GM12878 (cell line): ENCODE measurements at regions not wholly inside any gene's neighbourhood (a gene's known extent, or its start where the extent isn't known, plus 50 kb on each side); places are given as distances from the start of the nearest gene placed in this dataset.

Source experiments
- ATAC-seq: fragments of 200-7000 bp; cut with Tn5 transposase; 3 replicates; pipeline ENCODE4 v1.9.1; 2020; ENCODE audit warnings: mild to moderate bottlenecking, moderate library complexity
- BruUV-seq: library from RNA; stranded (reverse); fragments of 400-500 nt; replicated peaks from 2 replicates; lab custom pipeline; 2021; lab: Mats Ljungman, UMichigan
- CTCF ChIA-PET: fragments of 300-600 bp; sonication (Branson Sonifier 250); formaldehyde crosslinking; extraction: SDS; loops from one replicate; lab custom pipeline; 2021; ENCODE audit warnings: inconsistent platforms; lab: Yijun Ruan, JAX
- POLR2A ChIA-PET: fragments of 350-600 bp; formaldehyde crosslinking; extraction: SDS; loops from one replicate; lab custom pipeline; 2021; ENCODE audit warnings: inconsistent platforms; lab: Charles Lee
- RAD21 ChIA-PET: fragments of 300-600 bp; sonication (Branson Sonifier 250); formaldehyde crosslinking; loops from one replicate; lab custom pipeline; 2023; ENCODE audit warnings: antibody characterized with exemption; ENCODE audit not compliant: unreplicated experiment; lab: Charles Lee
- SMC1A ChIA-PET: fragments of 300-600 bp; sonication (Branson Sonifier 250); formaldehyde crosslinking; loops from one replicate; lab custom pipeline; 2023; ENCODE audit not compliant: unreplicated experiment, uncharacterized antibody; lab: Charles Lee
- DNase-seq: peaks from one replicate; pipeline ENCODE4 v3.0.0-alpha.2; 2011; ENCODE audit warnings: low read depth, low spot score
- FAIRE-seq: peaks from 3 replicates; lab custom pipeline; 2011; peaks lifted over from hg19 to GRCh38; lab: Jason Lieb, UNC
- H2AFZ ChIP-seq: 2 replicates; pipeline ENCODE4 v1.6.0; 2011; ENCODE audit warnings: low read depth, low read length, control low read depth; ENCODE audit not compliant: control insufficient read depth
- H3K27ac ChIP-seq: 2 replicates; pipeline ENCODE4 v1.5.1; 2011; ENCODE audit warnings: control low read depth; ENCODE audit not compliant: control insufficient read depth, insufficient read depth
- H3K27me3 ChIP-seq, 2 experiments: replicated peaks in 1 of 2; 2 replicates each; pipeline versions ENCODE4 v1.6.0 to v1.6.1; 2011; ENCODE audit warnings: low read length in 1 of 2; ENCODE audit not compliant: control insufficient read depth in 2 of 2, insufficient read depth in 2 of 2
- H3K36me3 ChIP-seq, 2 experiments: 2 replicates each; pipeline ENCODE4 v1.5.1; 2011; ENCODE audit warnings: low read length in 1 of 2; ENCODE audit not compliant: control insufficient read depth in 2 of 2, insufficient read depth in 2 of 2
- H3K4me1 ChIP-seq: 2 replicates; pipeline ENCODE4 v1.6.1; 2011; ENCODE audit warnings: mild to moderate bottlenecking, low read length, moderate library complexity, mixed read lengths; ENCODE audit not compliant: control insufficient read depth, insufficient read depth
- H3K4me2 ChIP-seq: 2 replicates; pipeline ENCODE4 v1.6.0; 2011; ENCODE audit warnings: control low read depth; ENCODE audit not compliant: control insufficient read depth, insufficient read depth
- H3K4me3 ChIP-seq: fragments of 200-600 bp; sonication (generic); 2 replicates; pipeline ENCODE4 v1.5.1; 2016
- H3K79me2 ChIP-seq: 2 replicates; pipeline ENCODE4 v1.6.0; 2011; ENCODE audit warnings: low read length; ENCODE audit not compliant: control insufficient read depth, insufficient read depth
- H3K9ac ChIP-seq: 2 replicates; pipeline ENCODE4 v1.8.0; 2011; ENCODE audit warnings: low read length, control low read depth, mixed read lengths; ENCODE audit not compliant: control insufficient read depth, insufficient read depth
- H3K9me3 ChIP-seq: replicated peaks from 3 replicates; pipeline ENCODE4 v1.5.1; 2011; ENCODE audit warnings: mild to moderate bottlenecking, low read length; ENCODE audit not compliant: control insufficient read depth, insufficient read depth
- H4K20me1 ChIP-seq: 2 replicates; pipeline ENCODE4 v1.6.0; 2011; ENCODE audit not compliant: control insufficient read depth, insufficient read depth
- ATF3 ChIP-seq: IDR thresholded peaks from 2 replicates; pipeline ENCODE4 v1.6.1; 2011; ENCODE audit warnings: low read depth, mild to moderate bottlenecking, low read length, moderate library complexity, borderline replicate concordance; ENCODE audit errors: extremely low read depth
- BHLHE40 ChIP-seq, 2 experiments: fragments of 450-650 bp in 1 of 2; IDR thresholded peaks; 2 replicates each; pipeline ENCODE4 v1.6.1; 2011 to 2017; ENCODE audit warnings: low read depth in 2 of 2, borderline replicate concordance in 1 of 2, improper control_type of control experiment in 1 of 2, low read length in 1 of 2, mild to moderate bottlenecking in 1 of 2
- CBX3 ChIP-seq: fragments of 200-600 bp; sonication (generic); IDR thresholded peaks from 2 replicates; pipeline ENCODE4 v1.6.1; 2016; ENCODE audit warnings: low read depth, borderline replicate concordance
- CHD4 ChIP-seq: fragments of 200-600 bp; sonication (generic); IDR thresholded peaks from 2 replicates; pipeline ENCODE4 v1.6.1; 2016; ENCODE audit warnings: mild to moderate bottlenecking
- E4F1 ChIP-seq: fragments of 450-650 bp; IDR thresholded peaks from 2 replicates; pipeline ENCODE4 v1.6.1; 2018; ENCODE audit warnings: borderline replicate concordance, mild to moderate bottlenecking; ENCODE audit not compliant: partially characterized antibody
- EGR1 ChIP-seq, 2 experiments: IDR thresholded peaks; 1 replicate in 1 of 2; 2 replicates in 1 of 2; pipeline ENCODE4 v1.6.1; 2011 to 2012; ENCODE audit warnings: low read depth in 2 of 2, low read length in 2 of 2, borderline replicate concordance in 1 of 2, mild to moderate bottlenecking in 1 of 2, moderate library complexity in 1 of 2
- JUND ChIP-seq: IDR thresholded peaks from 2 replicates; pipeline ENCODE4 v1.6.1; 2012; ENCODE audit warnings: low read depth, mild to moderate bottlenecking, low read length, improper control_type of control experiment, moderate library complexity
- NFYB ChIP-seq: IDR thresholded peaks from 2 replicates; pipeline ENCODE4 v1.6.1; 2011; ENCODE audit warnings: low read depth, mild to moderate bottlenecking, low read length, improper control_type of control experiment, moderate library complexity; ENCODE audit not compliant: insufficient read depth
- POLR2A ChIP-seq: IDR thresholded peaks from 2 replicates; pipeline ENCODE4 v1.6.1; 2011; ENCODE audit warnings: low read depth, mild to moderate bottlenecking, low read length
- RAD51 ChIP-seq: fragments of 450-650 bp; IDR thresholded peaks from 2 replicates; pipeline ENCODE4 v1.6.1; 2016; ENCODE audit warnings: moderate library complexity, mild to moderate bottlenecking, inconsistent platforms
- SIX5 ChIP-seq: IDR thresholded peaks from 2 replicates; pipeline ENCODE4 v1.6.1; 2011; ENCODE audit warnings: mild to moderate bottlenecking, low read depth, low read length, moderate library complexity; ENCODE audit not compliant: severe bottlenecking
- STAT1 ChIP-seq: fragments of 450-650 bp; conservative IDR thresholded peaks from 2 replicates; pipeline ENCODE4 v1.6.1; 2014; ENCODE audit warnings: antibody characterized with exemption, mild to moderate bottlenecking
- TCF7 ChIP-seq: IDR thresholded peaks from 2 replicates; pipeline ENCODE4 v1.6.1; 2014; ENCODE audit warnings: antibody characterized with exemption, borderline replicate concordance
- ZNF274 ChIP-seq: IDR thresholded peaks from one replicate; pipeline ENCODE4 v1.8.0; 2011; ENCODE audit not compliant: insufficient read length, insufficient read depth
- WGBS: methylation state at CpG from one replicate; pipeline ENCODE4 v1.1.6; 2016; ENCODE audit warnings: low lambda C conversion rate; ENCODE audit not compliant: insufficient replicate concordance, insufficient coverage; ENCODE audit errors: missing lambda C conversion rate; 5-methylcytosine and 5-hydroxymethylcytosine counted together
- in situ Hi-C: fragments of 300-500 bp; cut with MboI; formaldehyde crosslinking; loops from 9 replicates; pipeline ENCODE4 v1.14.3; 2018; ENCODE audit warnings: mixed read lengths
- intact Hi-C: fragments of 100-400 bp; cut with micrococcal nuclease; formaldehyde crosslinking; loops from one replicate; pipeline ENCODE4 v1.14.2; 2022; ENCODE audit not compliant: unreplicated experiment
- TF ChIP-seq, protein P1 (sequence below): fragments of 450-650 bp; IDR thresholded peaks from 2 replicates; pipeline ENCODE4 v1.6.1; 2016; ENCODE audit warnings: mild to moderate bottlenecking
- TF ChIP-seq, protein P2 (sequence below): IDR thresholded peaks from 2 replicates; pipeline ENCODE4 v1.6.1; 2012; ENCODE audit warnings: low read depth, low read length, improper control_type of control experiment

- SMC1A ChIA-PET: no interaction called here
- TF ChIP-seq, protein P1, sequence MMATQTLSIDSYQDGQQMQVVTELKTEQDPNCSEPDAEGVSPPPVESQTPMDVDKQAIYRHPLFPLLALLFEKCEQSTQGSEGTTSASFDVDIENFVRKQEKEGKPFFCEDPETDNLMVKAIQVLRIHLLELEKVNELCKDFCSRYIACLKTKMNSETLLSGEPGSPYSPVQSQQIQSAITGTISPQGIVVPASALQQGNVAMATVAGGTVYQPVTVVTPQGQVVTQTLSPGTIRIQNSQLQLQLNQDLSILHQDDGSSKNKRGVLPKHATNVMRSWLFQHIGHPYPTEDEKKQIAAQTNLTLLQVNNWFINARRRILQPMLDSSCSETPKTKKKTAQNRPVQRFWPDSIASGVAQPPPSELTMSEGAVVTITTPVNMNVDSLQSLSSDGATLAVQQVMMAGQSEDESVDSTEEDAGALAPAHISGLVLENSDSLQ: no peak
- TF ChIP-seq JUND (no peak), SIX5 (no peak), CBX3 (no peak), POLR2A (no peak), TCF7 (no peak), ZNF274 (no peak), ATF3 (no peak), NFYB (no peak), CHD4 (no peak), STAT1 (no peak), E4F1 (no peak), EGR1 (IDR thresholded peaks at IDR 0.05; ENCODE audit: borderline replicate concordance in 1 of 2, low read depth in 2 of 2, low read length in 2 of 2) (no peak), BHLHE40 (IDR thresholded peaks at IDR 0.05; ENCODE audit: borderline replicate concordance in 1 of 2, low read depth in 2 of 2, low read length in 1 of 2) (no peak), RAD51 (no peak)
- TF ChIP-seq, protein P2, sequence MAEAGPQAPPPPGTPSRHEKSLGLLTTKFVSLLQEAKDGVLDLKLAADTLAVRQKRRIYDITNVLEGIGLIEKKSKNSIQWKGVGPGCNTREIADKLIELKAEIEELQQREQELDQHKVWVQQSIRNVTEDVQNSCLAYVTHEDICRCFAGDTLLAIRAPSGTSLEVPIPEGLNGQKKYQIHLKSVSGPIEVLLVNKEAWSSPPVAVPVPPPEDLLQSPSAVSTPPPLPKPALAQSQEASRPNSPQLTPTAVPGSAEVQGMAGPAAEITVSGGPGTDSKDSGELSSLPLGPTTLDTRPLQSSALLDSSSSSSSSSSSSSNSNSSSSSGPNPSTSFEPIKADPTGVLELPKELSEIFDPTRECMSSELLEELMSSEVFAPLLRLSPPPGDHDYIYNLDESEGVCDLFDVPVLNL: no peak
- H3K4me2 ChIP-seq: no peak overlapping the region
- WGBS: 2% methylated on average over 2 of the region's 2 CpGs
- no peak for ATAC-seq
- CTCF ChIA-PET: no interaction called here
- H3K79me2 ChIP-seq: no peaks in the 10 kb centered on the region
- POLR2A ChIA-PET: no interaction called here
- DNase-seq: no peak
- no peaks in the 10 kb centered on the region for H3K27me3 ChIP-seq
- RAD21 ChIA-PET: no interaction called here
- in situ Hi-C loops: no loop called here
- BruUV-seq: no TSS peak
- H3K27ac ChIP-seq: no peak overlapping the region
- no peak overlapping the region for H3K4me3 ChIP-seq
- no peaks in the 10 kb centered on the region for H3K36me3 ChIP-seq
- H3K9ac ChIP-seq: no peak overlapping the region
- FAIRE-seq: no peak
- H3K9me3 ChIP-seq: no peaks in the 10 kb centered on the region
- intact Hi-C loops: no loop called here
- no peak overlapping the region for H2AFZ ChIP-seq
- H3K4me1 ChIP-seq: no peaks in the 10 kb centered on the region
- no peaks in the 10 kb centered on the region for H4K20me1 ChIP-seq
These were observed 78.2 kb upstream of the PIK3C2G start for GRCh38 chr12:18183141-18183540.
